HG03108 (cell line): ENCODE measurements at regions not wholly inside any gene's neighbourhood (a gene's known extent, or its start where the extent isn't known, plus 50 kb on each side); places are given as distances from the start of the nearest gene placed in this dataset.

ENCODE experiments used
- ATAC-seq: cut with Tn5 transposase; IDR thresholded peaks from one replicate; pipeline ENCODE4 v1.9.1; 2021; ENCODE audit warnings: moderate library complexity; ENCODE audit not compliant: unreplicated experiment

GRCh38 chr3:104582092-104582491 is 784.6 kb upstream of the ALCAM start:
- no peak for ATAC-seq

GRCh38 chr3:104584682-104585081 is 782.0 kb upstream of the ALCAM start:
- ATAC-seq = no peak

DNA sequence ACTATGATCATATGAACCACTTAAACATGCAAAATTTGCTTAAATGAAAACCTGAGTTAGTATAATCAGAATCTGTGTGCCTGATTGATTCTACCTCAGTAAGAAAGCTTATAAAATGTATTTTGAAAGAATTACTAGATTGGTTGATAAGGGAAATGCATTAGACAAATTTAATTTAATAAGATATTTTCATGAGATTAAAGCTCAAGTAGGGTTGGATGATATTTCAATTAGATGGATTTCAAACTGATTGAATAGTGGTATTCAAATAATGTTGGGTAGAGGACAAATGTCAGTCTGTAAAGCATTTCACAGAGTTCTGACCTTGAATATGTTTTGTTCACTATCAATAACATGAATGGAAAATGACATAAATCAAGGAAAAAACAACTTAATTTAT is 780.4 kb upstream of the ALCAM start:
- no peak for ATAC-seq

DNA sequence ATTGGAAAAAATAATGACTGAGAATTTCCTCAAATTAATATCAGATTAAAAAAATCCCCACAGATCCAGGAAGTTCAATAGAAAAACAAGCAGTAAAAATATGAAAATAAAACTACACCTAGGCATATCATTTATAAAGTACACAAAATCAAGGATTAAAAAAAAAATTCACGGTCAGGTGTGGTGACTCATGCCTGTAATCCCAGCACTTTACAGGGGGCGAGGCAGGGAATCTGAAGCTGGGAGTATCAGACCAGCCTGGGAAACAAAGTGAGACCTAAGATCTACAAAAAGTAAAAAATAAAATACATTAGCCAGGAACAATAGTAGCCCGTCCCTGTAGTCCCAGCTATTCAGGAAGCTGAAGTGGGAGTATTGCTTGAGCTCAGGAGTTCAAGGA is 778.3 kb upstream of the ALCAM start:
- no peak for ATAC-seq

GRCh38 chr3:104591776-104592175 is 774.9 kb upstream of the ALCAM start:
- ATAC-seq = no peak

DNA sequence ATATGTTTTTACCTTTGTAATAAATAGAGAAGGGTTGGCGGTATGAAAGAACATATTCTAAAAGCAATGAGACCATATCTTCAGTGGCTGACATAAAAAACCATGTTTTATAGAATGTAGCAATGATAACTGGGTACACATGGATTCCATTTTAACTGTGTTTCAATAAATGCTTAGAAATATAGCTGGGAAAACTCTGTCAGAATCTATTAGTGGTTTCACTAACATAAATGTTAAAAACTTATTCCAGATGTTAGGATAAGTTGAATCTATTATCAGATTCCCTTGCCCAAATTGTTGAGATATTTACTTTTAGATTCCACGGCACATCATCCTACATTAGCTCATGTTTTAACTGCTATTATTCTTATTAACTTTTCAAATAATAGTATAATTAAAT is 772.2 kb upstream of the ALCAM start:
- no peak for ATAC-seq

DNA sequence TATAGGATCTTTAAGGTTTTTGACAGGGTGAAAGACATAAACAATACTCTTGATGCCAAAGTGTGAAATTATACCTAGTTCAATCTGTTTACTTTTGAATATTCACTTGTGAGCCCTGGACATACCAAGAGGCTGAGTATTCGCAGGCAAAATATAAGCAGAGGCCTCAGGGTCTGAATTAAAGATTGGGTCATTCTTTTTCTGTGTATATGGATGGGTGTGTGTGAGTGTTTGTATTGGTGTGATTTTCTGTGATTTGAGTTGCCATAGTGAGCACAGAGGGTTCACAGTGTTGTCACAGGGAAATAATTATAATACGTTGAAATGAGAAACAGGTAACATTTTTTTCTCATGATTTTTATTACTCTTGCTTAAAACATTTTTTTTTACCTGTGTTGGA is 770.7 kb upstream of the ALCAM start:
- no peak for ATAC-seq

DNA sequence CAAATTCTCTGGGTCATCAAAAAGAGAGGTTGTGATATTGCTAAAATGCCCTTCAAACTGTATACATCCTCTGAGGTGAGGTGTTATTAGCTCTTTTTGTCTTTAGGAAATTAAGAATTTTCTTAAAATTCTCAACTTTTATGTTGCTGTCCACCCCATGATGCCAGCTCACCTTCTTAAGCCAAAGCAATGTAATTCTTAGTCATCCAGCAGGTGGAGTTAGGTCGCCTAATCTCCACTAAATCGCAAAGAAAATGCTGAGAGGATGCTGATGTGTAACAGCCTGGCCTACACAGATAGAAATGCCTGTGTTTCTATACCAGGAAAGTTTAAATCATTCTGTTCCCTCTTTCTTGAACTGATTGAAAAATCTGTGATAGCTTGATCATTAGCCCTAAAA is 770.2 kb upstream of the ALCAM start:
- no peak for ATAC-seq

GRCh38 chr3:104598848-104599511 is 767.7 kb upstream of the ALCAM start:
- ATAC-seq = no peak

GRCh38 chr3:104604326-104605010 is 762.2 kb upstream of the ALCAM start:
- no peak for ATAC-seq

GRCh38 chr3:104606812-104607211 is 759.9 kb upstream of the ALCAM start:
- ATAC-seq = no peak

GRCh38 chr3:104610730-104611652 is 755.7 kb upstream of the ALCAM start:
- ATAC-seq = no peak

GRCh38 chr3:104612218-104612617 is 754.5 kb upstream of the ALCAM start:
- ATAC-seq = no peak

DNA sequence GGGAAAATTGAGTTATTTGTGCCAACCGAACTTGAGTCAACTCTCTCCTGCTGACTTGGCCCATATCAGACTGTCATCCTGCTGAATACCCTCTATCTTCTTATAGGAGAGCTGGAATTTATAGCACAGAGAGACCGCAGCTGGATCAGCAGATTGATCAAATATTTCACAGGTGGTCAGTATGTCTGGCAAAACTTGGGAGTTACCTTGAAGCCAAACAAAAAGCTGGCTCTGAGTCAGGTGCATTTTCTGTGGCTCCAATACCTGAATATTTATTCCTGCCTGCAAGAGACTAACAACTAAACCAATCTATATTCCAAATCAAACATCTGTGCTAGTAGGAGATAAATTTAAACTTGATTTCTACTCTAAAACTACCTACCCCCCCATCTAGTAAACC is 752.1 kb upstream of the ALCAM start:
- ATAC-seq = no peak

- no peak for ATAC-seq
Observed at GRCh38 chr3:104628185-104628789, 738.4 kb upstream of the ALCAM start.

GRCh38 chr3:104629038-104629437 is 737.7 kb upstream of the ALCAM start:
- no peak for ATAC-seq

DNA sequence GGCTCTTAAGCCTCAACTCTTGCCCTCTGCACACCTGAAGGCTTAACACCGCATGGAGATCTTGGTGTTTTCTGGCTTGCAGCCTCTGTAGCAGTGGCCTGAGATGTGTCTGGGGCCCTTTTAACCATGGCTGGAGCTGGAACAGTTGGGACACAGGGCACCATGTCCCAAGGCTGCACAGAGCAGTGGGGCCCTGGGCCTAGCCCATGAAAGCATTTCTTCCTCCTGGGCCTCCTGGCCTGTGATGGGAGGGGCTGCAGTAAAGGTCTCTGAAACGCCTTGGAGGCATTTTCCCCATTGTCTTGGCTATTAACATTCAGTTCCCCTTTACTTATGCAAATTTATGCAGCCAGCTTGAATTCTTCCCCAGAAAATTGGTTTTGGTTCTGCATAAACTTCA is 735.5 kb upstream of the ALCAM start:
- no peak for ATAC-seq

DNA sequence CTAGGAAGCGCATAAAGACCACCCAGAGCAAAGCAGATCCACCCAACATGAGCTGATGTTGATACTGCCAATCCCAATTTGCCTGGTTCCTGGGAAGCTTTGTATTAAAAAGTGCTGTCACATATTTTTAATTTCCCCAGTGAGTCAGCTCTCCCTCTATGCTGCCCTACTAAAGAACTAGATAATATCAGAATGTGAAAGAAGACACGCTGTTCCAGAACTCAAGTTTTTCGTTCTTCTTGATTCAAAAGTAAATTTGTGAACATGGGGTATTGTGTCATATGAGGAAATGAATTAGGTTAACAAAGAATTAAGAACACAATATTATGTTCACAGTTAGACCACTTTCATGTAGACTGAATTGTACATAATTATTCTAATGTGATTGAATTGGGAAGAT is 734.2 kb upstream of the ALCAM start:
- ATAC-seq = no peak

DNA sequence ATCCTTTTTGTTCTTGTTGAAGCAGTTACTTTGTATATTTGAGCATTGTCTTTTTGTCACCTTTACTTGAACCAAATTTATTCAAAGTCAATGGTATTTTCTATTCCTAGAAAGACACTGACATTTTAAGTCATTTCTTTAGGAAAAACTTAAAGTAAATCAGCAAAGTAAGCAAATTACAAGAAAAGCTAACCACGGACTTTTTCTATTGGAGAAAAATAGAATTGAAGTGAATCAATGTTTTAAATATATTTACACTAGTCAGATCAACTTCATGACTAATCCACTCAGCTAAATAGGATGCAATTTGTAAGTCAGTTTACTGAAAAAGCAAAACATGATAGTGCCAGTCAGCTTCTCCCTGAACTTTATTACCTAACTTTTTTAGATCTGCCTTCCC is 733.8 kb upstream of the ALCAM start:
- ATAC-seq = no peak

GRCh38 chr3:104635872-104636580 is 730.7 kb upstream of the ALCAM start:
- no peak for ATAC-seq

- ATAC-seq = no peak
Observed at GRCh38 chr3:104642827-104643226, 723.9 kb upstream of the ALCAM start.
